ACC112 (cell line): ENCODE measurements at regions not wholly inside any gene's neighbourhood (a gene's known extent, or its start where the extent isn't known, plus 50 kb on each side); places are given as distances from the start of the nearest gene placed in this dataset.

ENCODE experiments used
- H2AFZ ChIP-seq: fragments of 200-600 bp; sonication (generic); one replicate; pipeline ENCODE4 v1.6.0; 2017; ENCODE audit warnings: antibody characterized with exemption, low read length; ENCODE audit not compliant: unreplicated experiment
- H3K27ac ChIP-seq: fragments of 200-600 bp; sonication (generic); 2 replicates; pipeline ENCODE4 v1.5.1; 2014; ENCODE audit warnings: low read depth, mild to moderate bottlenecking, antibody characterized with exemption, low read length, moderate library complexity
- H3K27me3 ChIP-seq: fragments of 200-600 bp; sonication (generic); 2 replicates; pipeline ENCODE4 v1.6.1; 2014; ENCODE audit warnings: mild to moderate bottlenecking, antibody characterized with exemption, low read length, moderate library complexity, mixed read lengths; ENCODE audit not compliant: insufficient read depth
- H3K36me3 ChIP-seq: fragments of 200-600 bp; sonication (generic); 2 replicates; pipeline ENCODE4 v1.6.1; 2016; ENCODE audit warnings: mild to moderate bottlenecking, antibody characterized with exemption, low read length, moderate library complexity, mixed read lengths; ENCODE audit not compliant: insufficient read depth
- H3K4me1 ChIP-seq: fragments of 200-600 bp; sonication (generic); one replicate; pipeline ENCODE4 v1.6.1; 2016; ENCODE audit warnings: low read length, mixed read lengths; ENCODE audit not compliant: insufficient read depth, unreplicated experiment, control insufficient read depth
- H3K4me3 ChIP-seq: fragments of 200-600 bp; sonication (generic); 2 replicates; pipeline ENCODE4 v1.5.1; 2014; ENCODE audit warnings: mild to moderate bottlenecking, low read depth, low read length
- H3K79me2 ChIP-seq: fragments of 200-600 bp; sonication (generic); one replicate; pipeline ENCODE4 v1.6.0; 2016; ENCODE audit warnings: low read length; ENCODE audit not compliant: control insufficient read depth, unreplicated experiment, insufficient read depth

GRCh38 chr5:159533197-159533596 lies 202.9 kb upstream of the IL12B start:
- Histone ChIP-seq H3K4me1 (no peaks in the 10 kb centered on the region), H2AFZ (no peak overlapping the region), H3K27me3 (no peaks in the 10 kb centered on the region), H3K36me3 (no peaks in the 10 kb centered on the region), H3K27ac (no peak overlapping the region), H3K79me2 (no peaks in the 10 kb centered on the region), H3K4me3 (no peak overlapping the region)

GRCh38 chr5:159536166-159536565 lies 205.9 kb upstream of the IL12B start:
- Histone ChIP-seq H3K36me3 (no peaks in the 10 kb centered on the region), H3K27ac (no peak overlapping the region), H3K79me2 (no peaks in the 10 kb centered on the region), H3K4me3 (no peak overlapping the region), H3K4me1 (no peaks in the 10 kb centered on the region), H3K27me3 (no peaks in the 10 kb centered on the region), H2AFZ (no peak overlapping the region)

GRCh38 chr5:159536646-159537045 lies 206.4 kb upstream of the IL12B start:
- no peaks in the 10 kb centered on the region for H3K36me3 ChIP-seq
- H3K79me2 ChIP-seq = no peaks in the 10 kb centered on the region
- H3K27me3 ChIP-seq = no peaks in the 10 kb centered on the region
- no peak overlapping the region for H3K27ac ChIP-seq
- H2AFZ ChIP-seq = no peak overlapping the region
- no peaks in the 10 kb centered on the region for H3K4me1 ChIP-seq
- H3K4me3 ChIP-seq = no peak overlapping the region

GRCh38 chr5:159539678-159540077 lies 209.4 kb upstream of the IL12B start:
- no peaks in the 10 kb centered on the region for H3K36me3 ChIP-seq
- no peak overlapping the region for H2AFZ ChIP-seq
- no peak overlapping the region for H3K27ac ChIP-seq
- H3K27me3 ChIP-seq = no peaks in the 10 kb centered on the region
- H3K79me2 ChIP-seq = no peaks in the 10 kb centered on the region
- H3K4me1 ChIP-seq = peaks cover 14% of the 10 kb centered on the region
- no peak overlapping the region for H3K4me3 ChIP-seq

- Histone ChIP-seq H3K79me2 (no peaks in the 10 kb centered on the region), H3K4me1 (peaks cover 16% of the 10 kb centered on the region), H3K4me3 (no peak overlapping the region), H3K27ac (no peak overlapping the region), H3K36me3 (0 out of 2 replicates have a peak, but pooled peaks cover 3% of the 10 kb centered on the region), H3K27me3 (no peaks in the 10 kb centered on the region), H2AFZ (no peak overlapping the region)
These were observed 213.0 kb upstream of the IL12B start for GRCh38 chr5:159543326-159543725.

GRCh38 chr5:159545156-159545555 lies 214.9 kb upstream of the IL12B start:
- Histone ChIP-seq H3K4me3 (no peak overlapping the region), H3K79me2 (no peaks in the 10 kb centered on the region), H3K36me3 (0 out of 2 replicates have a peak, but pooled peaks cover 3% of the 10 kb centered on the region), H3K27me3 (no peaks in the 10 kb centered on the region), H3K27ac (no peak overlapping the region), H3K4me1 (peaks cover 16% of the 10 kb centered on the region), H2AFZ (no peak overlapping the region)

- H3K79me2 ChIP-seq = no peaks in the 10 kb centered on the region
- H2AFZ ChIP-seq = no peak overlapping the region
- peaks cover 23% of the 10 kb centered on the region for H3K4me1 ChIP-seq
- 0 out of 2 replicates have a peak, but pooled peaks cover 3% of the 10 kb centered on the region for H3K36me3 ChIP-seq
- no peak overlapping the region for H3K4me3 ChIP-seq
- no peak overlapping the region for H3K27ac ChIP-seq
- H3K27me3 ChIP-seq = no peaks in the 10 kb centered on the region
These were observed 217.3 kb upstream of the IL12B start for GRCh38 chr5:159547466-159548195.

GRCh38 chr5:159548517-159548916 lies 218.2 kb upstream of the IL12B start:
- Histone ChIP-seq H2AFZ (no peak overlapping the region), H3K4me1 (peaks cover 28% of the 10 kb centered on the region), H3K79me2 (no peaks in the 10 kb centered on the region), H3K36me3 (0 out of 2 replicates have a peak, but pooled peaks cover 3% of the 10 kb centered on the region), H3K27me3 (no peaks in the 10 kb centered on the region), H3K27ac (no peak overlapping the region), H3K4me3 (no peak overlapping the region)

- no peak overlapping the region for H3K27ac ChIP-seq
- no peak overlapping the region for H2AFZ ChIP-seq
- H3K36me3 ChIP-seq = 0 out of 2 replicates have a peak, but pooled peaks cover 3% of the 10 kb centered on the region
- no peaks in the 10 kb centered on the region for H3K79me2 ChIP-seq
- no peak overlapping the region for H3K4me3 ChIP-seq
- H3K4me1 ChIP-seq = peaks cover 23% of the 10 kb centered on the region
- no peaks in the 10 kb centered on the region for H3K27me3 ChIP-seq
These were observed 218.8 kb upstream of the IL12B start for GRCh38 chr5:159549046-159549445.

- Histone ChIP-seq H3K27me3 (no peaks in the 10 kb centered on the region), H3K79me2 (no peaks in the 10 kb centered on the region), H2AFZ (no peak overlapping the region), H3K4me3 (no peak overlapping the region), H3K36me3 (0 out of 2 replicates have a peak, but pooled peaks cover 3% of the 10 kb centered on the region), H3K4me1 (peaks cover 15% of the 10 kb centered on the region), H3K27ac (no peak overlapping the region)
These were observed 220.7 kb upstream of the IL12B start for GRCh38 chr5:159550951-159551350.

GRCh38 chr5:159552751-159553150 lies 222.5 kb upstream of the IL12B start:
- no peak overlapping the region for H3K27ac ChIP-seq
- no peak overlapping the region for H3K4me3 ChIP-seq
- H3K36me3 ChIP-seq = no peaks in the 10 kb centered on the region
- peaks cover 15% of the 10 kb centered on the region for H3K4me1 ChIP-seq
- H3K27me3 ChIP-seq = no peaks in the 10 kb centered on the region
- no peaks in the 10 kb centered on the region for H3K79me2 ChIP-seq
- no peak overlapping the region for H2AFZ ChIP-seq
